ENCODE measurements at regions not wholly inside any gene's neighbourhood (a gene's known extent, or its start where the extent isn't known, plus 50 kb on each side); places are given as distances from the start of the nearest gene placed in this dataset.
"Not testable (repeated sequence)": the region's sequence is repeated elsewhere in the genome, so short reads cannot be mapped to it uniquely, and the experiment has no call there.

- no CpG with 5 or more reads among the region's 2 CpGs for WGBS (ENCODE audit: insufficient coverage, low lambda C conversion rate)
- DNase-seq; H3K4me3 ChIP-seq (ENCODE audit: low read length); H3K27ac ChIP-seq (ENCODE audit: low read length); H3K4me1 ChIP-seq (ENCODE audit: control insufficient read depth, insufficient read depth, low read length); H3K27me3 ChIP-seq (ENCODE audit: control insufficient read depth, insufficient read depth, low read length); H3K36me3 ChIP-seq (ENCODE audit: control insufficient read depth, insufficient read depth, low read length); H3K9me3 ChIP-seq (ENCODE audit: control insufficient read depth, low read depth, low read length): not testable (repeated sequence)
Measured at GRCh38 chr7:119633812-119634211, 639.2 kb upstream of the KCND2 start.

- DNase-seq, result no peak
- H3K27ac ChIP-seq (ENCODE audit: low read length), result no peak overlapping the region
- no peaks in the 10 kb centered on the region for H3K36me3 ChIP-seq (ENCODE audit: control insufficient read depth, insufficient read depth, low read length)
- no peaks in the 10 kb centered on the region for H3K9me3 ChIP-seq (ENCODE audit: control insufficient read depth, low read depth, low read length)
- WGBS (ENCODE audit: insufficient coverage, low lambda C conversion rate), result 66% methylated on average over 4 of the region's 4 CpGs
- H3K27me3 ChIP-seq (ENCODE audit: control insufficient read depth, insufficient read depth, low read length), result no peaks in the 10 kb centered on the region
- no peaks in the 10 kb centered on the region for H3K4me1 ChIP-seq (ENCODE audit: control insufficient read depth, insufficient read depth, low read length)
- no peak overlapping the region for H3K4me3 ChIP-seq (ENCODE audit: low read length)
Measured at GRCh38 chr7:119640326-119640725, 632.6 kb upstream of the KCND2 start.

DNA sequence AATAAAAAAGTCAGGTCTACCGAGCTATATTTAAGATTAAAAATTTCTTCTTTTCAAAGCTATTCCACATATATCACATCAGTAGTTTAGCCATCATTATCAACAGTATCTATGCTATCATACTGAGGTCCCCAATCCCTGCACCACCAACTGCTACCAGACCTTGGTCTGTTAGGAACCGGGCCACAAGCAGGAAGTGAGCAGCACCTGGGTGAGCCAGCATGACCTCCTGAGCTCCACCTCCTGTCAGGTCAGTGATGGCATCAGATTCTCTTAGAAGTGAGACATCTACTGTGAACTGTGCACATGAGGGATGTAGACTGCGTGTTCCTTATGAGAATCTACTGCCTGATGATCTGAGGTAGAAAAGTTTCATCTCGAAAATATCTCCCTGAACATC lies 632.1 kb upstream of the KCND2 start:
- 100% methylated on average over 1 of the region's 4 CpGs for WGBS (ENCODE audit: insufficient coverage, low lambda C conversion rate)

DNA sequence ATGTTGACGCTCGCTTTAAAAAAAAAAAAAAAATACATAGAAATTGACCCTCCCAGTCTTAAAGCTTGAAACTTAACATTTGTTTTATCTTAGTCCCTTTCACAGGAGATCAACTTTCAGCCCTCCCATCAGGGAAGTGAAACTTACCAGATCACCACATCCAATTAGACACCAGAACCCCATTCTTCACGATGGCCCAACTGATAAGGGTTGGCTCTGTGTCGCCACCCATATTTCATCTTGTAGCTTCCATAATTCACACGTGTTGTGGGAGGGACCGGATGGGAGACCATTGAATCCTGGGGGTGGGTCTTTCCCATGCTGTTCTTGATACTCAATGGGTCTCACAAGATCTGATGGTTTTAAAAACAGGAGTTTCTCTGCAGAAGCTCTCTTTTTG lies 629.4 kb upstream of the KCND2 start:
- 100% methylated on average over 2 of the region's 6 CpGs for WGBS (ENCODE audit: insufficient coverage, low lambda C conversion rate)
- H3K4me1 ChIP-seq (ENCODE audit: control insufficient read depth, insufficient read depth, low read length), result no peaks in the 10 kb centered on the region
- no peaks in the 10 kb centered on the region for H3K27me3 ChIP-seq (ENCODE audit: control insufficient read depth, insufficient read depth, low read length)
- no peak for DNase-seq
- peaks cover 4% of the 10 kb centered on the region for H3K9me3 ChIP-seq (ENCODE audit: control insufficient read depth, low read depth, low read length)
- H3K27ac ChIP-seq (ENCODE audit: low read length), result no peak overlapping the region
- H3K4me3 ChIP-seq (ENCODE audit: low read length), result no peak overlapping the region
- H3K36me3 ChIP-seq (ENCODE audit: control insufficient read depth, insufficient read depth, low read length), result no peaks in the 10 kb centered on the region

More for the DNA sequence above, 632.1 kb upstream of the KCND2 start:
- Histone ChIP-seq H3K9me3 (ENCODE audit: control insufficient read depth, low read depth, low read length) (no peaks in the 10 kb centered on the region), H3K4me3 (ENCODE audit: low read length) (no peak overlapping the region), H3K27ac (ENCODE audit: low read length) (no peak overlapping the region), H3K4me1 (ENCODE audit: control insufficient read depth, insufficient read depth, low read length) (no peaks in the 10 kb centered on the region), H3K27me3 (ENCODE audit: control insufficient read depth, insufficient read depth, low read length) (no peaks in the 10 kb centered on the region), H3K36me3 (ENCODE audit: control insufficient read depth, insufficient read depth, low read length) (no peaks in the 10 kb centered on the region)
- DNase-seq, result no peak

DNA sequence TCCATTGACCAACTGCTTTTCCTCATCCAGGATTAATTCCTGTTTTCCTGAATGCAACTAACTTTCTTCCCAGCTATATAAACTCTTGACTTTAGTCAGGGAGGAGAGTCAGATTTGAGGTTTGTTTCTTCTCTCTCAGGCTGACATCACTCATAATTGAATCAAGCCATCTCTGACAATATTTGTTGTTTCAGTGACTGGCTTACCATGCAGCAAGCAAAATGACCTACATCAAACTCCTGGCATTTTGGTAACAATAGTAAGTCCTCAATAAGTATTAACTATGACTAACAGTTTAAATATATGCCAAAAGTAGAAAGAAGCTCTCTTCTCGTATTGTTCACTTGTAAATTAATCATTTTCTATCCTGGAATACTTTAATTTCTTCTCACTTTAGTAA lies 625.7 kb upstream of the KCND2 start:
- Histone ChIP-seq H3K27ac (ENCODE audit: low read length) (no peak overlapping the region), H3K4me3 (ENCODE audit: low read length) (no peak overlapping the region), H3K27me3 (ENCODE audit: control insufficient read depth, insufficient read depth, low read length) (no peaks in the 10 kb centered on the region), H3K9me3 (ENCODE audit: control insufficient read depth, low read depth, low read length) (peaks cover 4% of the 10 kb centered on the region), H3K4me1 (ENCODE audit: control insufficient read depth, insufficient read depth, low read length) (no peaks in the 10 kb centered on the region), H3K36me3 (ENCODE audit: control insufficient read depth, insufficient read depth, low read length) (no peaks in the 10 kb centered on the region)
- WGBS (ENCODE audit: insufficient coverage, low lambda C conversion rate), result 100% methylated on average over 1 of the region's 1 CpG
- no peak for DNase-seq

DNA sequence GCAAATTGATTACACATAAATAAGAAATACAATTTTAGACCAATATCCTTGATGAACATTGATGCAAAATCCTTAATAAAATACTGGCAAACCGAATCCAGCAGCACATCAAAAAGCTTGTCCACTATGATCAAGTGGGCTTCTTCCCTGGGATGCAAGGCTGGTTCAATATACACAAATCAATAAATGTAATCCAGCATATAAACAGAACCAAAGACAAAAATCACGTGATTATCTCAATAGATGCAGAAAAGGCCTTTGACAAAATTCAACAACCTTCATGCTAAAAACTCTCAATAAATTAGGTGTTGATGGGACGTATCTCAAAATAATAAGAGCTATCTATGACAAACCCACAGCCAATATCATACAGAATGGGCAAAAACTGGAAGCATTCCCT lies 624.2 kb upstream of the KCND2 start:
- WGBS (ENCODE audit: insufficient coverage, low lambda C conversion rate), result no CpG with 5 or more reads among the region's 3 CpGs

DNA sequence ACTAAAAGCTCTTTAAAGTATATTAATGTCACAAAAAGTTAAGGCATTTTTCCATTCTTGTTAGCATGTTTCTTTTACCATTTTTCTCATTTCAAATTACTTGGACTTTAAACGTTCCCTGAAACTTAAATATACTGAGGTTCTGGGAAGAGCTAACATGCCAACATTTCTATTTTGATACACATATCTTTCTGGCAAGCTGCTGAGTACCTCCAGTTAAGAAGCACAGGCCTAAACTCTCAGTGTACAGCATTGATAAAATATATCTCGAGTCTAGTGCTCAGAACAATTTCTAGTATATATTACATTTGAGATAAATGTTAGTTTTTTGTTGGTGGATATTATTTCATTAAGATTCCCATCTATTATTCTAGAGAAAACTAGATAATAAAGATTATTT lies 612.9 kb upstream of the KCND2 start:
- 83% methylated on average over 1 of the region's 2 CpGs for WGBS (ENCODE audit: insufficient coverage, low lambda C conversion rate)

More for the DNA sequence above, 624.2 kb upstream of the KCND2 start:
- not testable (repeated sequence) for H3K36me3 ChIP-seq (ENCODE audit: control insufficient read depth, insufficient read depth, low read length); H3K27ac ChIP-seq (ENCODE audit: low read length); DNase-seq; H3K9me3 ChIP-seq (ENCODE audit: control insufficient read depth, low read depth, low read length); H3K4me1 ChIP-seq (ENCODE audit: control insufficient read depth, insufficient read depth, low read length); H3K27me3 ChIP-seq (ENCODE audit: control insufficient read depth, insufficient read depth, low read length); H3K4me3 ChIP-seq (ENCODE audit: low read length)

GRCh38 chr7:119664601-119665000 lies 608.4 kb upstream of the KCND2 start:
- Histone ChIP-seq H3K27me3 (ENCODE audit: control insufficient read depth, insufficient read depth, low read length) (no peaks in the 10 kb centered on the region), H3K27ac (ENCODE audit: low read length) (no peak overlapping the region), H3K36me3 (ENCODE audit: control insufficient read depth, insufficient read depth, low read length) (no peaks in the 10 kb centered on the region), H3K4me1 (ENCODE audit: control insufficient read depth, insufficient read depth, low read length) (no peaks in the 10 kb centered on the region), H3K9me3 (ENCODE audit: control insufficient read depth, low read depth, low read length) (no peaks in the 10 kb centered on the region), H3K4me3 (ENCODE audit: low read length) (no peak overlapping the region)
- no CpG with 5 or more reads among the region's 1 CpG for WGBS (ENCODE audit: insufficient coverage, low lambda C conversion rate)
- no peak for DNase-seq

More for the DNA sequence above, 612.9 kb upstream of the KCND2 start:
- DNase-seq, result no peak
- H3K4me3 ChIP-seq (ENCODE audit: low read length), result no peak overlapping the region
- H3K9me3 ChIP-seq (ENCODE audit: control insufficient read depth, low read depth, low read length), result no peaks in the 10 kb centered on the region
- no peaks in the 10 kb centered on the region for H3K4me1 ChIP-seq (ENCODE audit: control insufficient read depth, insufficient read depth, low read length)
- H3K27ac ChIP-seq (ENCODE audit: low read length), result no peak overlapping the region
- H3K36me3 ChIP-seq (ENCODE audit: control insufficient read depth, insufficient read depth, low read length), result no peaks in the 10 kb centered on the region
- H3K27me3 ChIP-seq (ENCODE audit: control insufficient read depth, insufficient read depth, low read length), result no peaks in the 10 kb centered on the region

- H3K9me3 ChIP-seq (ENCODE audit: control insufficient read depth, low read depth, low read length), result no peaks in the 10 kb centered on the region
- H3K4me1 ChIP-seq (ENCODE audit: control insufficient read depth, insufficient read depth, low read length), result no peaks in the 10 kb centered on the region
- no peak for DNase-seq
- no peak overlapping the region for H3K4me3 ChIP-seq (ENCODE audit: low read length)
- no peaks in the 10 kb centered on the region for H3K27me3 ChIP-seq (ENCODE audit: control insufficient read depth, insufficient read depth, low read length)
- H3K36me3 ChIP-seq (ENCODE audit: control insufficient read depth, insufficient read depth, low read length), result no peaks in the 10 kb centered on the region
- no peak overlapping the region for H3K27ac ChIP-seq (ENCODE audit: low read length)
Measured at GRCh38 chr7:119665796-119666195, 607.2 kb upstream of the KCND2 start.

GRCh38 chr7:119681336-119681735 lies 591.6 kb upstream of the KCND2 start:
- H3K9me3 ChIP-seq (ENCODE audit: control insufficient read depth, low read depth, low read length), result no peaks in the 10 kb centered on the region
- no peak overlapping the region for H3K4me3 ChIP-seq (ENCODE audit: low read length)
- no peak for DNase-seq
- H3K36me3 ChIP-seq (ENCODE audit: control insufficient read depth, insufficient read depth, low read length), result no peaks in the 10 kb centered on the region
- no peaks in the 10 kb centered on the region for H3K4me1 ChIP-seq (ENCODE audit: control insufficient read depth, insufficient read depth, low read length)
- no peaks in the 10 kb centered on the region for H3K27me3 ChIP-seq (ENCODE audit: control insufficient read depth, insufficient read depth, low read length)
- H3K27ac ChIP-seq (ENCODE audit: low read length), result no peak overlapping the region
- WGBS (ENCODE audit: insufficient coverage, low lambda C conversion rate), result no CpG with 5 or more reads among the region's 2 CpGs

- no peaks in the 10 kb centered on the region for H3K27me3 ChIP-seq (ENCODE audit: control insufficient read depth, insufficient read depth, low read length)
- no peak for DNase-seq
- no peak overlapping the region for H3K4me3 ChIP-seq (ENCODE audit: low read length)
- H3K27ac ChIP-seq (ENCODE audit: low read length), result no peak overlapping the region
- H3K36me3 ChIP-seq (ENCODE audit: control insufficient read depth, insufficient read depth, low read length), result no peaks in the 10 kb centered on the region
- H3K9me3 ChIP-seq (ENCODE audit: control insufficient read depth, low read depth, low read length), result no peaks in the 10 kb centered on the region
- no peaks in the 10 kb centered on the region for H3K4me1 ChIP-seq (ENCODE audit: control insufficient read depth, insufficient read depth, low read length)
Measured at GRCh38 chr7:119684763-119685162, 588.2 kb upstream of the KCND2 start.

All from large intestine (tissue), 3 donors.